ENCODE measurements at regions not wholly inside any gene's neighbourhood (a gene's known extent, or its start where the extent isn't known, plus 50 kb on each side); places are given as distances from the start of the nearest gene placed in this dataset.

DNA sequence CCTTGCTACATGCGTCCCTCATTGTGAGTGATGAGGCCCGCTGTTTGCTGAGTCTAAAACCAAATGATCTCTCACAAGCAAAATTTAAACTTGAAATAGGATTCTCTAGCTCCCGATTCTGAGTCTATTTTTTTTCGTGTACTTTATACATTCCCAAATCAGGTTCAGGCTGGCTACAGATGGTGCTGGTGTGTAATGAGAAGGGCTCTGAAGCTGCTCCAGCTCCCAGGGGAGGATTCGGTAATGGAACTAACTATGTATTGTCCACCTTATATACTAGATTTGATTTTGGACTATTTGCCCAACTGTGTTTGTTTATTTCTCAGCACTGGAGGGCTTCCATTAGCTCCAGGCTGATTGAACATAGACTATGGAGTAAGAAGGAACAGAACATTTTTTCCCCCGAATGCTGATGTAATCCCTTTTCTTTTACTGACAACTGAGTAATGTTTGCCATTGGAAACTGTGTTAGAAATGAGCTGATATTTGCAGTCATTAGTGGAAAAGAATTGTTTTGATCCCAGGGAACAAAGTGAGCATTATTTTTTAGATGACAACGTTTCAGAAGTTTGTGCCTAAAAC lies 274.0 kb upstream of the FIGN start:
- H3K4me1 ChIP-seq (ENCODE audit: control insufficient read depth, insufficient read depth, low read length): no peaks in the 10 kb centered on the region
- no peaks in the 10 kb centered on the region for H3K36me3 ChIP-seq (ENCODE audit: control insufficient read depth, insufficient read depth, low read length)
- DNase-seq: no peak
- Mint-ChIP-seq H3K27me3 (ENCODE audit: insufficient read depth) (no peaks in the 10 kb centered on the region), H3K27ac (no peak overlapping the region), H3K36me3 (ENCODE audit: low read depth) (no peaks in the 10 kb centered on the region), H3K9me3 (no peaks in the 10 kb centered on the region), H3K4me1 (peaks cover 5% of the 10 kb centered on the region), H3K4me3 (no peak overlapping the region)
- WGBS, 2 experiments (ENCODE audit: insufficient coverage in 1 of 2, insufficient read length in 1 of 2): 83 to 85% methylated on average over 4 to 7 of the region's 7 CpGs
- H3K9ac ChIP-seq (ENCODE audit: extremely low read depth, low read length, poor library complexity, severe bottlenecking): no peak overlapping the region
- no peaks in the 10 kb centered on the region for H3K9me3 ChIP-seq (ENCODE audit: control insufficient read depth, low read length)
- TF ChIP-seq, protein P1, sequence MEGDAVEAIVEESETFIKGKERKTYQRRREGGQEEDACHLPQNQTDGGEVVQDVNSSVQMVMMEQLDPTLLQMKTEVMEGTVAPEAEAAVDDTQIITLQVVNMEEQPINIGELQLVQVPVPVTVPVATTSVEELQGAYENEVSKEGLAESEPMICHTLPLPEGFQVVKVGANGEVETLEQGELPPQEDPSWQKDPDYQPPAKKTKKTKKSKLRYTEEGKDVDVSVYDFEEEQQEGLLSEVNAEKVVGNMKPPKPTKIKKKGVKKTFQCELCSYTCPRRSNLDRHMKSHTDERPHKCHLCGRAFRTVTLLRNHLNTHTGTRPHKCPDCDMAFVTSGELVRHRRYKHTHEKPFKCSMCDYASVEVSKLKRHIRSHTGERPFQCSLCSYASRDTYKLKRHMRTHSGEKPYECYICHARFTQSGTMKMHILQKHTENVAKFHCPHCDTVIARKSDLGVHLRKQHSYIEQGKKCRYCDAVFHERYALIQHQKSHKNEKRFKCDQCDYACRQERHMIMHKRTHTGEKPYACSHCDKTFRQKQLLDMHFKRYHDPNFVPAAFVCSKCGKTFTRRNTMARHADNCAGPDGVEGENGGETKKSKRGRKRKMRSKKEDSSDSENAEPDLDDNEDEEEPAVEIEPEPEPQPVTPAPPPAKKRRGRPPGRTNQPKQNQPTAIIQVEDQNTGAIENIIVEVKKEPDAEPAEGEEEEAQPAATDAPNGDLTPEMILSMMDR (conservative IDR thresholded peaks at IDR 0.05): no peak
- no peak overlapping the region for H3K4me3 ChIP-seq (ENCODE audit: low read length)
- H3K27ac ChIP-seq (ENCODE audit: low read depth, low read length): peak overlapping the region; percentile 20
- no peaks in the 10 kb centered on the region for H3K27me3 ChIP-seq (ENCODE audit: control insufficient read depth, insufficient read depth, low read length, poor library complexity, severe bottlenecking)

DNA sequence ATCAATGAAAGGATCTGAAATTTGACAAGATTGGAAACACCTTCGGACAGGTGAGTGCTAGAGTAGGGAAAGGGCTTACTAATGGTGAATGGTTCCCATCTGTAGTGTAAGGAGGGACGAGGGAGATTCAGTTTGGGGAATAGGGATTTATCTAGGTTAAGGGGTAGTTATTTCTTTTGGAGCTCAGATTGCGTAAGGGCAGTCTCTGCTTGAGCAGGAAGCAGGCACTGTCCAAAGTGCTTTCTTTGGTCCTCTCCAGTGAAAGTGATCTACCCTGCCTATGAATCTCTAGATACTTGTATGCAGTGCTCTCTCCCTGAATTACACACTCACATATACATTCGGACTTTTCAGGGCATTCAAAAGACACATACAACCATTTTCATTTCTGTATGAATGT lies 272.9 kb upstream of the FIGN start:
- no peak for DNase-seq
- Histone ChIP-seq H3K9me3 (ENCODE audit: control insufficient read depth, low read length) (no peaks in the 10 kb centered on the region), H3K36me3 (ENCODE audit: control insufficient read depth, insufficient read depth, low read length) (no peaks in the 10 kb centered on the region), H3K27ac (ENCODE audit: low read depth, low read length) (no peak overlapping the region), H3K9ac (ENCODE audit: extremely low read depth, low read length, poor library complexity, severe bottlenecking) (no peak overlapping the region), H3K27me3 (ENCODE audit: control insufficient read depth, insufficient read depth, low read length, poor library complexity, severe bottlenecking) (no peaks in the 10 kb centered on the region), H3K4me1 (ENCODE audit: control insufficient read depth, insufficient read depth, low read length) (no peaks in the 10 kb centered on the region), H3K4me3 (ENCODE audit: low read length) (no peak overlapping the region)
- 89 to 94% methylated on average over 3 to 4 of the region's 4 CpGs for WGBS, 2 experiments (ENCODE audit: insufficient coverage in 1 of 2, insufficient read length in 1 of 2)
- H3K36me3 Mint-ChIP-seq (ENCODE audit: low read depth): no peaks in the 10 kb centered on the region
- no peak overlapping the region for H3K27ac Mint-ChIP-seq
- no peak overlapping the region for H3K4me3 Mint-ChIP-seq
- TF ChIP-seq, protein P1 (conservative IDR thresholded peaks at IDR 0.05): no peak
- H3K4me1 Mint-ChIP-seq: no peaks in the 10 kb centered on the region
- H3K27me3 Mint-ChIP-seq (ENCODE audit: insufficient read depth): no peaks in the 10 kb centered on the region
- H3K9me3 Mint-ChIP-seq: no peaks in the 10 kb centered on the region

DNA sequence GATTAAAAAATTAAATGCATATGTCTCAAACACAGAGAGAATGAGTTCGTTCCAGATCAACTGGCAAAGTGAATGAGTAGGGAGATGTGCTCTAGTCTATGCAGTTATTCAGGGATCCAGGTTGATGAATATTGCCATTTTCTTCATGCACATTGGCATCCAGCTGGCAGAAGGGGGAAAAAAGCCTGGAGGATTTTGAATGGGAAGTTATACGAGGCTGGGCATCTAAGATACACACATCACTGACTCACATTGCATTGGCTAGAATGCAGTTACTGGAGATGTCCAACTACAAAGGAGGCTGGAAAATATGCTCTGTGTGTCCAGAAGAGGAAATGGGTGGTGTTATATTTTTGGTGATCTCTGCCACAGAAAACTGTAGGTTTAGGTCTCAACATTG lies 270.9 kb upstream of the FIGN start:
- H3K27me3 ChIP-seq (ENCODE audit: control insufficient read depth, insufficient read depth, low read length, poor library complexity, severe bottlenecking): no peaks in the 10 kb centered on the region
- Mint-ChIP-seq H3K27ac (no peak overlapping the region), H3K27me3 (ENCODE audit: insufficient read depth) (no peaks in the 10 kb centered on the region), H3K9me3 (no peaks in the 10 kb centered on the region), H3K4me1 (no peaks in the 10 kb centered on the region), H3K36me3 (ENCODE audit: low read depth) (no peaks in the 10 kb centered on the region), H3K4me3 (no peak overlapping the region)
- no peak overlapping the region for H3K9ac ChIP-seq (ENCODE audit: extremely low read depth, low read length, poor library complexity, severe bottlenecking)
- H3K4me1 ChIP-seq (ENCODE audit: control insufficient read depth, insufficient read depth, low read length): no peaks in the 10 kb centered on the region
- no peak overlapping the region for H3K4me3 ChIP-seq (ENCODE audit: low read length)
- H3K9me3 ChIP-seq (ENCODE audit: control insufficient read depth, low read length): no peaks in the 10 kb centered on the region
- no peak for DNase-seq
- WGBS, 2 experiments (ENCODE audit: insufficient coverage in 1 of 2, insufficient read length in 1 of 2): 86 to 89% methylated on average over 1 to 2 of the region's 2 CpGs
- H3K27ac ChIP-seq (ENCODE audit: low read depth, low read length): no peak overlapping the region
- H3K36me3 ChIP-seq (ENCODE audit: control insufficient read depth, insufficient read depth, low read length): no peaks in the 10 kb centered on the region
- TF ChIP-seq, protein P1 (conservative IDR thresholded peaks at IDR 0.05): no peak

All from endodermal cell (in vitro differentiated cells).